ENCODE measurements at regions not wholly inside any gene's neighbourhood (a gene's known extent, or its start where the extent isn't known, plus 50 kb on each side); places are given as distances from the start of the nearest gene placed in this dataset.
A peak's percentile ranks its signal among the peaks of the same experiment; 100 is the strongest.

- no peak for DNase-seq (ENCODE audit: insufficient read length, low spot score)
- no peak for TF ChIP-seq PAX5 (IDR thresholded peaks at IDR 0.05; ENCODE audit: insufficient read depth, low read length, severe bottlenecking)
- no peak for FAIRE-seq
Measured at GRCh38 chr5:159638481-159638880, 277.8 kb upstream of the ADRA1B start.

- TF ChIP-seq POLR2AphosphoS5 (IDR thresholded peaks at IDR 0.05; ENCODE audit: low read depth, low read length) (no peak), SPI1 (IDR thresholded peaks at IDR 0.05; ENCODE audit: low read depth, low read length) (no peak), TAF1 (IDR thresholded peaks at IDR 0.05; ENCODE audit: low read depth, low read length) (no peak), POLR2A (IDR thresholded peaks at IDR 0.05; ENCODE audit: low read depth, low read length) (no peak), PAX5 (IDR thresholded peaks at IDR 0.05; ENCODE audit: insufficient read depth, low read length, severe bottlenecking) (no peak)
- no peak for DNase-seq (ENCODE audit: insufficient read length, low spot score)
- FAIRE-seq: no peak
Measured at GRCh38 chr5:159638954-159639559, 277.2 kb upstream of the ADRA1B start.

- TF ChIP-seq SPI1 (IDR thresholded peaks at IDR 0.05; ENCODE audit: low read depth, low read length) (no peak), PAX5 (IDR thresholded peaks at IDR 0.05; ENCODE audit: insufficient read depth, low read length, severe bottlenecking) (no peak), POLR2A (IDR thresholded peaks at IDR 0.05; ENCODE audit: low read depth, low read length) (no peak), POLR2AphosphoS5 (IDR thresholded peaks at IDR 0.05; ENCODE audit: low read depth, low read length) (no peak), TAF1 (IDR thresholded peaks at IDR 0.05; ENCODE audit: low read depth, low read length) (no peak), POU2F2 (IDR thresholded peaks at IDR 0.05; ENCODE audit: low read depth, low read length) (no peak)
- no peak for DNase-seq (ENCODE audit: insufficient read length, low spot score)
- no peak for FAIRE-seq
Measured at GRCh38 chr5:159639590-159639989, 276.7 kb upstream of the ADRA1B start.

GRCh38 chr5:159640446-159640845 lies 275.8 kb upstream of the ADRA1B start:
- no peak for FAIRE-seq
- DNase-seq (ENCODE audit: insufficient read length, low spot score): no peak
- TF ChIP-seq SPI1 (IDR thresholded peaks at IDR 0.05; ENCODE audit: low read depth, low read length) (no peak), POU2F2 (IDR thresholded peaks at IDR 0.05; ENCODE audit: low read depth, low read length) (no peak), TAF1 (IDR thresholded peaks at IDR 0.05; ENCODE audit: low read depth, low read length) (no peak), POLR2AphosphoS5 (IDR thresholded peaks at IDR 0.05; ENCODE audit: low read depth, low read length) (no peak), PAX5 (IDR thresholded peaks at IDR 0.05; ENCODE audit: insufficient read depth, low read length, severe bottlenecking) (no peak), POLR2A (IDR thresholded peaks at IDR 0.05; ENCODE audit: low read depth, low read length) (no peak)

GRCh38 chr5:159640921-159641320 lies 275.4 kb upstream of the ADRA1B start:
- no peak for FAIRE-seq
- TF ChIP-seq PAX5 (IDR thresholded peaks at IDR 0.05; ENCODE audit: insufficient read depth, low read length, severe bottlenecking): no peak
- TF ChIP-seq POLR2A (IDR thresholded peaks at IDR 0.05; ENCODE audit: low read depth, low read length): no peak
- no peak for TF ChIP-seq POLR2AphosphoS5 (IDR thresholded peaks at IDR 0.05; ENCODE audit: low read depth, low read length)
- no peak for TF ChIP-seq SPI1 (IDR thresholded peaks at IDR 0.05; ENCODE audit: low read depth, low read length)
- TF ChIP-seq POU2F2 (IDR thresholded peaks at IDR 0.05; ENCODE audit: low read depth, low read length): no peak
- no peak for TF ChIP-seq TAF1 (IDR thresholded peaks at IDR 0.05; ENCODE audit: low read depth, low read length)
- no peak for DNase-seq (ENCODE audit: insufficient read length, low spot score)

- no peak for TF ChIP-seq POU2F2 (IDR thresholded peaks at IDR 0.05; ENCODE audit: low read depth, low read length)
- no peak for TF ChIP-seq SPI1 (IDR thresholded peaks at IDR 0.05; ENCODE audit: low read depth, low read length)
- no peak for TF ChIP-seq POLR2A (IDR thresholded peaks at IDR 0.05; ENCODE audit: low read depth, low read length)
- TF ChIP-seq POLR2AphosphoS5 (IDR thresholded peaks at IDR 0.05; ENCODE audit: low read depth, low read length): no peak
- no peak for TF ChIP-seq TAF1 (IDR thresholded peaks at IDR 0.05; ENCODE audit: low read depth, low read length)
- no peak for TF ChIP-seq PAX5 (IDR thresholded peaks at IDR 0.05; ENCODE audit: insufficient read depth, low read length, severe bottlenecking)
- DNase-seq (ENCODE audit: insufficient read length, low spot score): no peak
- peak; percentile 16 for FAIRE-seq
Measured at GRCh38 chr5:159641371-159642039, 274.8 kb upstream of the ADRA1B start.

- FAIRE-seq: no peak
- TF ChIP-seq POU2F2 (IDR thresholded peaks at IDR 0.05; ENCODE audit: low read depth, low read length) (no peak), POLR2A (IDR thresholded peaks at IDR 0.05; ENCODE audit: low read depth, low read length) (no peak), PAX5 (IDR thresholded peaks at IDR 0.05; ENCODE audit: insufficient read depth, low read length, severe bottlenecking) (no peak), POLR2AphosphoS5 (IDR thresholded peaks at IDR 0.05; ENCODE audit: low read depth, low read length) (no peak), TAF1 (IDR thresholded peaks at IDR 0.05; ENCODE audit: low read depth, low read length) (no peak), SPI1 (IDR thresholded peaks at IDR 0.05; ENCODE audit: low read depth, low read length) (no peak)
- no peak for DNase-seq (ENCODE audit: insufficient read length, low spot score)
Measured at GRCh38 chr5:159642379-159642778, 273.9 kb upstream of the ADRA1B start.

GRCh38 chr5:159644053-159644452 lies 272.2 kb upstream of the ADRA1B start:
- TF ChIP-seq TAF1 (IDR thresholded peaks at IDR 0.05; ENCODE audit: low read depth, low read length) (no peak), SPI1 (IDR thresholded peaks at IDR 0.05; ENCODE audit: low read depth, low read length) (no peak), POU2F2 (IDR thresholded peaks at IDR 0.05; ENCODE audit: low read depth, low read length) (no peak), PAX5 (IDR thresholded peaks at IDR 0.05; ENCODE audit: insufficient read depth, low read length, severe bottlenecking) (no peak), POLR2A (IDR thresholded peaks at IDR 0.05; ENCODE audit: low read depth, low read length) (no peak), POLR2AphosphoS5 (IDR thresholded peaks at IDR 0.05; ENCODE audit: low read depth, low read length) (no peak)
- FAIRE-seq (no peak), DNase-seq (ENCODE audit: insufficient read length, low spot score) (no peak)

GRCh38 chr5:159645179-159645846 lies 271.0 kb upstream of the ADRA1B start:
- DNase-seq (ENCODE audit: insufficient read length, low spot score) (no peak), FAIRE-seq (no peak)
- TF ChIP-seq POU2F2 (IDR thresholded peaks at IDR 0.05; ENCODE audit: low read depth, low read length) (no peak), POLR2AphosphoS5 (IDR thresholded peaks at IDR 0.05; ENCODE audit: low read depth, low read length) (no peak), TAF1 (IDR thresholded peaks at IDR 0.05; ENCODE audit: low read depth, low read length) (no peak), SPI1 (IDR thresholded peaks at IDR 0.05; ENCODE audit: low read depth, low read length) (no peak), PAX5 (IDR thresholded peaks at IDR 0.05; ENCODE audit: insufficient read depth, low read length, severe bottlenecking) (no peak), POLR2A (IDR thresholded peaks at IDR 0.05; ENCODE audit: low read depth, low read length) (no peak)
